SK-N-SH (cell line): ENCODE measurements at regions not wholly inside any gene's neighbourhood (a gene's known extent, or its start where the extent isn't known, plus 50 kb on each side); places are given as distances from the start of the nearest gene placed in this dataset.

Experiments
- EP300 ChIP-seq, 2 experiments: IDR thresholded peaks; 2 replicates each; pipeline versions ENCODE4 v1.4.0 to v1.6.1; 2012; ENCODE audit warnings: borderline replicate concordance in 1 of 2, low read depth in 1 of 2, low read length in 1 of 2
- GATA2 ChIP-seq: sonication (generic); formaldehyde crosslinking; IDR thresholded peaks from 2 replicates; pipeline ENCODE4 v1.5.0; 2020; ENCODE audit warnings: mild to moderate bottlenecking, missing genetic modification reagents
- POLR2AphosphoS5 ChIP-seq: IDR thresholded peaks from 2 replicates; pipeline ENCODE4 v1.6.1; 2012; ENCODE audit warnings: low read depth, low read length
- RFX5 ChIP-seq: IDR thresholded peaks from 2 replicates; pipeline ENCODE4 v1.6.1; 2012; ENCODE audit warnings: mild to moderate bottlenecking, improper control_type of control experiment, low read length
- RXRA ChIP-seq: IDR thresholded peaks from 2 replicates; pipeline ENCODE4 v1.4.0; 2012; ENCODE audit warnings: low read depth, mild to moderate bottlenecking, borderline replicate concordance
- SIN3A ChIP-seq: IDR thresholded peaks from 2 replicates; pipeline ENCODE4 v1.6.1; 2012; ENCODE audit warnings: low read depth, mild to moderate bottlenecking, low read length, moderate library complexity, borderline replicate concordance
- SMC3 ChIP-seq: IDR thresholded peaks from 2 replicates; pipeline ENCODE4 v1.6.1; 2012; ENCODE audit warnings: low read depth, low read length, improper control_type of control experiment
- TAF1 ChIP-seq: IDR thresholded peaks from 2 replicates; pipeline ENCODE4 v1.6.1; 2012; ENCODE audit warnings: low read depth, mild to moderate bottlenecking, low read length, moderate library complexity, borderline replicate concordance
- TF ChIP-seq, protein P1 (sequence below): IDR thresholded peaks from 2 replicates; pipeline ENCODE4 v1.4.0; 2012; ENCODE audit warnings: low read depth
- TF ChIP-seq, protein P2 (sequence below): fragments of 200-600 bp; sonication (generic); IDR thresholded peaks from 2 replicates; pipeline ENCODE4 v1.6.1; 2017; ENCODE audit warnings: antibody characterized with exemption, mild to moderate bottlenecking, moderate library complexity

DNA sequence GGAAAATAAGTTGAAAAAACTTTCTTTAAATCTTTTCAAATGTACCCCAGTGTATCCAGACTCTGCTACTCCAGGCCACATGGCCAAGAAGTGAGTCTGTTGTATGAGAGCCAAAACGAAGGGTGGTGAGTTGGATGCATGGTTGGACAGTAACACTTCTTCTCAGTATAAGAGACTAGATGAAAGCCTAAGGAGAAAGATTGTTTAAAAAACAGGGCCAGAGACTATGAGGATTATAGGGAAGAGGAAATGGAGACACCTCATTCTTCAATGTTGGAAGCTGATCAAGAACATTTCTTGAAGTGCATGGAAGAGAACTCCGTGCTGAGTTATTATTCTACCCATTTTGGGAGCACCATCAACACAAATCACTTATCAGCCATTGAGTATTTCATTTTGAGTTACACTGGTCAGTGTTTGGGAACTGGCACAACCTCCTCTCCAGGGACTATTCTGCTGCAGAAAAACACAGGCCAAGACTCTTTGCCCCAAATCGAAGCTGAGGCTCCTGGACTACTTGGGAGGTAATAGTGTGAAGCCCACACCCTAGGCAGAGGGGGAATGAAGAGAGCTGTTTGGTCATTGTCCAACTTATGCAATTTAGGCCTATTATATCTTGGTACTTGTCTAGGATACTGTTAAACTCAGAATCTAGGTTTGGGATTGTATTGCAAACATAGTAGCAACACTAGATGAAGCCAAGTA lies 123.0 kb upstream of the SEC61G start:
- TF ChIP-seq, protein P1, sequence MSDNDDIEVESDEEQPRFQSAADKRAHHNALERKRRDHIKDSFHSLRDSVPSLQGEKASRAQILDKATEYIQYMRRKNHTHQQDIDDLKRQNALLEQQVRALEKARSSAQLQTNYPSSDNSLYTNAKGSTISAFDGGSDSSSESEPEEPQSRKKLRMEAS = no peak
- TF ChIP-seq, protein P2, sequence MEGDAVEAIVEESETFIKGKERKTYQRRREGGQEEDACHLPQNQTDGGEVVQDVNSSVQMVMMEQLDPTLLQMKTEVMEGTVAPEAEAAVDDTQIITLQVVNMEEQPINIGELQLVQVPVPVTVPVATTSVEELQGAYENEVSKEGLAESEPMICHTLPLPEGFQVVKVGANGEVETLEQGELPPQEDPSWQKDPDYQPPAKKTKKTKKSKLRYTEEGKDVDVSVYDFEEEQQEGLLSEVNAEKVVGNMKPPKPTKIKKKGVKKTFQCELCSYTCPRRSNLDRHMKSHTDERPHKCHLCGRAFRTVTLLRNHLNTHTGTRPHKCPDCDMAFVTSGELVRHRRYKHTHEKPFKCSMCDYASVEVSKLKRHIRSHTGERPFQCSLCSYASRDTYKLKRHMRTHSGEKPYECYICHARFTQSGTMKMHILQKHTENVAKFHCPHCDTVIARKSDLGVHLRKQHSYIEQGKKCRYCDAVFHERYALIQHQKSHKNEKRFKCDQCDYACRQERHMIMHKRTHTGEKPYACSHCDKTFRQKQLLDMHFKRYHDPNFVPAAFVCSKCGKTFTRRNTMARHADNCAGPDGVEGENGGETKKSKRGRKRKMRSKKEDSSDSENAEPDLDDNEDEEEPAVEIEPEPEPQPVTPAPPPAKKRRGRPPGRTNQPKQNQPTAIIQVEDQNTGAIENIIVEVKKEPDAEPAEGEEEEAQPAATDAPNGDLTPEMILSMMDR = no peak
- TF ChIP-seq POLR2AphosphoS5 (no peak), TAF1 (no peak), RFX5 (no peak), RXRA (no peak), SMC3 (no peak), GATA2 (CRISPR knock-in tag) (no peak), SIN3A (no peak), EP300 (IDR thresholded peaks at IDR 0.05; ENCODE audit: borderline replicate concordance in 1 of 2, low read depth in 1 of 2, low read length in 1 of 2) (no peak)
